ENCODE measurements at regions not wholly inside any gene's neighbourhood (a gene's known extent, or its start where the extent isn't known, plus 50 kb on each side); places are given as distances from the start of the nearest gene placed in this dataset.

DNA sequence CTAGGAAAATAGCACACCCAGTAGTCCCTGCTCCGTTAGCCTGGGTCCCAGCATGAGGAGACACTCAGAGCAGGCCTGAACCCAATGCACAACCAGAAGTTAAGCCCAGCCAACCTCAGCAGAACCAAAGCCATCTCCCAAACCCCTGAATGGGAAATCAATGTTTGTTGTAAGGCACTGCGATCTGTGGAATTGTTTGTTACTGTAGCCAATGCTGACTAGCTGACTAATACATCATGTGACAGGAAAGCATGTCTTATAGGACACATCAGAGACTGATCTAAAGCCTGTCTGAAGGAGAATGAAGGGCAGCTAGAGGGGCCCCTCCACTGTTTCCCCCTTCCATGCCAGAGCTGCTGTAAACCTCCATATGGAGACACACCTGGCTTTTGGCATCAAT lies 96.4 kb downstream of the MARCHF4 start:
- Histone ChIP-seq H3K4me3 (ENCODE audit: low read depth in 1 of 5, low read length in 5 of 5) (no peak overlapping the region), H3K27me3 (ENCODE audit: control insufficient read depth in 5 of 5, insufficient read depth in 4 of 5, low read length in 5 of 5) (peaks cover 0 to 9% (median 3%) of the 10 kb centered on the region in 5 donors), H3K9ac (ENCODE audit: low read length in 5 of 5) (no peak overlapping the region), H3K36me3 (ENCODE audit: control insufficient read depth in 5 of 5, insufficient read depth in 5 of 5, low read length in 5 of 5) (no peaks in the 10 kb centered on the region), H3K27ac (ENCODE audit: low read depth, low read length) (no peak overlapping the region), H3K4me1 (ENCODE audit: control insufficient read depth in 5 of 5, insufficient read depth in 5 of 5, low read length in 5 of 5) (no peaks in the 10 kb centered on the region), H3K9me3 (ENCODE audit: control insufficient read depth in 5 of 5, low read length in 5 of 5) (no peaks in the 10 kb centered on the region)

DNA sequence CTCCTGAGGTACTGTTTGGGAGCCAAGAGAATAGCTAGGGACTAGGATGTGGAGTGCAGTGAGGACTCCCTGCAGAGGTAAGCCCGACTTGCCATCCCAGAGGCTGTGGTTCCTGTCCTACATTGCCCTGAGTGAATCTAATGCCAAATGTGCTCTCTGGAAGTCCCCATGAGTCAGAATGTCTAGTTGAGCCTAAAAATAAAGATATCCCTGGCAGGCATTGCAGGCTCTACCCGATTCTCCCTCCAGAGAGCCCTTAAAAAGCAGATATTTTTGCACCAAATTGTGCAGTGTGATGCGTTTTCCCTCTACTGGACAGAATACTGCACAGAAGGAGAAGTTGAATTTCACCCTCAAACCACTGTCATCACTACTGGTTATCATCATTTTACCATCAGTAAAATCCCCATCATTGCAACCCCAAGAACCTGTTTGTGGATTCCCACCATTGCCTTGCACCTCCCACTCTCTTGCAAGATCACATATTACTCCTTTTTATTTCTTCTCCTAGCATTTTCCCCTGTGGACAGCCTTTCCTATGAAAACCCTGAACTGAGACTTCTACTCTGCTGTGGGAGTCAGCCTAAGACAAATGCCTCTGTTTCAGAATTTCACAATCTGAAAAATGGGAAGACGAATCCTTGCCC lies 98.0 kb downstream of the MARCHF4 start:
- H3K9ac ChIP-seq (ENCODE audit: low read length in 5 of 5): no peak overlapping the region
- no peaks in the 10 kb centered on the region for H3K36me3 ChIP-seq (ENCODE audit: control insufficient read depth in 5 of 5, insufficient read depth in 5 of 5, low read length in 5 of 5)
- no peaks in the 10 kb centered on the region for H3K9me3 ChIP-seq (ENCODE audit: control insufficient read depth in 5 of 5, low read length in 5 of 5)
- H3K4me3 ChIP-seq (ENCODE audit: low read depth in 1 of 5, low read length in 5 of 5): no peak overlapping the region
- no peaks in the 10 kb centered on the region for H3K4me1 ChIP-seq (ENCODE audit: control insufficient read depth in 5 of 5, insufficient read depth in 5 of 5, low read length in 5 of 5)
- H3K27ac ChIP-seq (ENCODE audit: low read depth, low read length): no peak overlapping the region
- peaks cover 0 to 9% (median 3%) of the 10 kb centered on the region in 5 donors for H3K27me3 ChIP-seq (ENCODE audit: control insufficient read depth in 5 of 5, insufficient read depth in 4 of 5, low read length in 5 of 5)

DNA sequence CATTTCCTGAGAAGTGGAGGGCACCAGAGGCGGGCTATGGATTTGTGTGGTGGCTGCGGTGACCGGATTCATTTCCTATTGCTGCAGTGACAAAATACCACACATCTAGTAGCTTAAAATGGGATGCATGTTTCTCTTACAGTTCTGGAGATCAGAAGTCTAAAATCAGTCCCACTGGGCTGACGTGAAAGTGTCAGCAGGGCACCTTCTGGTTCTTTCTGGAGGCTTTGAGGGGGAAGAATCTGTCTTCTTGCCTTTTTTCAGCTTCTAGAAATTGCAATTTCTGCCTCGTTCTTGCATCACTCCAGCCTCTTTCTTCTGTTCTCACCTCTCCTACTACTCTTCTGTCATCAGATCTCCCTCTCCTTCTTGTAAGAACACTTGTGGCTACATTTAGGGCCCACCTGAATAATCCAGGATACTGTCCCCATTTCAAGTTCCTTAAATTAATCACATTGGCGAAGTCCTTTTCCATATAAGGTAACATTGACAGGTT lies 111.2 kb downstream of the MARCHF4 start:
- no peaks in the 10 kb centered on the region for H3K36me3 ChIP-seq (ENCODE audit: control insufficient read depth in 5 of 5, insufficient read depth in 5 of 5, low read length in 5 of 5)
- H3K9ac ChIP-seq (ENCODE audit: low read length in 5 of 5): no peak overlapping the region
- no peak overlapping the region for H3K27ac ChIP-seq (ENCODE audit: low read depth, low read length)
- no peaks in the 10 kb centered on the region for H3K4me1 ChIP-seq (ENCODE audit: control insufficient read depth in 5 of 5, insufficient read depth in 5 of 5, low read length in 5 of 5)
- H3K9me3 ChIP-seq (ENCODE audit: control insufficient read depth in 5 of 5, low read length in 5 of 5): no peaks in the 10 kb centered on the region
- peaks cover 0 to 6% (median 4%) of the 10 kb centered on the region in 5 donors for H3K27me3 ChIP-seq (ENCODE audit: control insufficient read depth in 5 of 5, insufficient read depth in 4 of 5, low read length in 5 of 5)
- no peak overlapping the region for H3K4me3 ChIP-seq (ENCODE audit: low read depth in 1 of 5, low read length in 5 of 5)

DNA sequence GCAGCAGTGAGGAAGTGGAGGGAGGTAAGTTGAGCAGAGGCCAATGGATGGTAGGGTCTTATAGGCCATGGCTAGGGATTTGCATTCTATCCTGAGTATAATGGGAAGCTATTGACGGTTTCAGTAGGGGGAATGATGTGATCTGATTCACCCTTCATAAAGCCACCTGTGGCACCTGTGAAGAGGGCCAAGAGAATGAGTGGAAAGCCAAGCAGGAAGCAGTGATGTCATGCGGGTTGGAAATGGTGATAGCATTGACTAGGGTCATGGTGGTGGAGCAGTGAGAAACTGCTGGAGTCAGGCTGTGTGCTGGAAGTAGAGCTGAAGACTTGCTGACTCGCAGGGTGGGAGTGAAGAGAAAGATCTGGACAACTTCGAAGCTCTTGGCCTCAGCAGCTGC lies 111.7 kb downstream of the MARCHF4 start:
- Histone ChIP-seq H3K9ac (ENCODE audit: low read length in 5 of 5) (no peak overlapping the region), H3K27me3 (ENCODE audit: control insufficient read depth in 5 of 5, insufficient read depth in 4 of 5, low read length in 5 of 5) (peaks cover 0 to 6% (median 4%) of the 10 kb centered on the region in 5 donors), H3K36me3 (ENCODE audit: control insufficient read depth in 5 of 5, insufficient read depth in 5 of 5, low read length in 5 of 5) (no peaks in the 10 kb centered on the region), H3K9me3 (ENCODE audit: control insufficient read depth in 5 of 5, low read length in 5 of 5) (no peaks in the 10 kb centered on the region), H3K4me1 (ENCODE audit: control insufficient read depth in 5 of 5, insufficient read depth in 5 of 5, low read length in 5 of 5) (no peaks in the 10 kb centered on the region), H3K27ac (ENCODE audit: low read depth, low read length) (no peak overlapping the region), H3K4me3 (ENCODE audit: low read depth in 1 of 5, low read length in 5 of 5) (no peak overlapping the region)

DNA sequence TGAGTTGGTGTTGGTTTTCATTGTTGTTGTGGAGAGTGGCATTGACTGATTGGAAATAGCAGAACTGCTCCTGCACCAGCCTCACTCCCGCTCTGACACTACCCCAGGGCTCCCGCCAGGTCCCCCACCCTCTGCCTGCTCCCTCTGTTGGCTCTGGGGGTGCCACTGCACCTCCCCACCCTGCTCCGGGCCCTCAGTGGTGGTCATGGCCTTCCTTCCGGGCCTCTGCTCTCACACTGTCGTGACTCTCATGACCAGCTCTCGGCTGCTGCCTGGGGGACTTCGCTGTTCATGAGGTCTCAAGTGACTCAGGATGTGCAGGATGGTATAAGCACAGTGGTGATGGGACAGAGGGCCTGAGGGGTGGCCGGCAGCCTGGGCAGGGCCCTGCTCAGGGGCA lies 113.2 kb downstream of the MARCHF4 start:
- Histone ChIP-seq H3K27ac (ENCODE audit: low read depth, low read length) (no peak overlapping the region), H3K36me3 (ENCODE audit: control insufficient read depth in 5 of 5, insufficient read depth in 5 of 5, low read length in 5 of 5) (no peaks in the 10 kb centered on the region), H3K4me3 (ENCODE audit: low read depth in 1 of 5, low read length in 5 of 5) (no peak overlapping the region), H3K4me1 (ENCODE audit: control insufficient read depth in 5 of 5, insufficient read depth in 5 of 5, low read length in 5 of 5) (no peaks in the 10 kb centered on the region), H3K9me3 (ENCODE audit: control insufficient read depth in 5 of 5, low read length in 5 of 5) (no peaks in the 10 kb centered on the region), H3K27me3 (ENCODE audit: control insufficient read depth in 5 of 5, insufficient read depth in 4 of 5, low read length in 5 of 5) (peaks cover 0 to 6% (median 4%) of the 10 kb centered on the region in 5 donors), H3K9ac (ENCODE audit: low read length in 5 of 5) (no peak overlapping the region)

DNA sequence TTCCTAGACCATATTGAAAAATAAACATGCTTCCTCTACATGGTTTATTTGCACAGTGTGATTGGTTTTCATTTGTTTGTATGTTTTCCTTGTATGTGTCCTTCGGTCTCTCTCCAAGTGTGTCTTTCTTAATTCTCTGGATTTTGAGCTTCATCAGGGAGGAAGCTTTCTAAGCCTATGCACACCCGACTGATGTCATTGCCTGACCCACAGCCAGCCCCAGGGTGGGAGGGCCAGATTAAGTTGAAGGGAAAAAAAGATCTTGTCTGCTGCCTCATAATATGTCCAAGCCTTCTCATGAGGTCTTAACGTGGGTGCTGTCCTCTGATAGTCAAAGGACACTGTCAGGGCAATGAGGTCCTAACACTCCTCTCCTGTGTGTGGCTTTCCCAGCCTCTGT lies 115.2 kb downstream of the MARCHF4 start:
- Histone ChIP-seq H3K4me3 (ENCODE audit: low read depth in 1 of 5, low read length in 5 of 5) (no peak overlapping the region), H3K4me1 (ENCODE audit: control insufficient read depth in 5 of 5, insufficient read depth in 5 of 5, low read length in 5 of 5) (no peaks in the 10 kb centered on the region), H3K9ac (ENCODE audit: low read length in 5 of 5) (no peak overlapping the region), H3K36me3 (ENCODE audit: control insufficient read depth in 5 of 5, insufficient read depth in 5 of 5, low read length in 5 of 5) (no peaks in the 10 kb centered on the region), H3K9me3 (ENCODE audit: control insufficient read depth in 5 of 5, low read length in 5 of 5) (no peaks in the 10 kb centered on the region), H3K27me3 (ENCODE audit: control insufficient read depth in 5 of 5, insufficient read depth in 4 of 5, low read length in 5 of 5) (peaks cover 0 to 6% (median 4%) of the 10 kb centered on the region in 5 donors), H3K27ac (ENCODE audit: low read depth, low read length) (no peak overlapping the region)
